ENCODE measurements at regions not wholly inside any gene's neighbourhood (a gene's known extent, or its start where the extent isn't known, plus 50 kb on each side); places are given as distances from the start of the nearest gene placed in this dataset.
"Not testable (repeated sequence)": the region's sequence is repeated elsewhere in the genome, so short reads cannot be mapped to it uniquely, and the experiment has no call there.

GRCh38 chr5:44679214-44679613 lies 129.5 kb upstream of the MRPS30 start:
- H3K27me3 ChIP-seq (ENCODE audit: control insufficient read depth in 3 of 3, insufficient read depth in 3 of 3, low read length in 2 of 3) = no peaks in the 10 kb centered on the region
- H3K4me1 ChIP-seq (ENCODE audit: control insufficient read depth in 5 of 5, insufficient read depth in 5 of 5, low read length in 5 of 5) = no peaks in the 10 kb centered on the region
- no peaks in the 10 kb centered on the region for H3K36me3 ChIP-seq (ENCODE audit: control insufficient read depth in 4 of 4, insufficient read depth in 4 of 4, low read length in 4 of 4)
- no peak overlapping the region for H3K27ac ChIP-seq (ENCODE audit: low read depth in 1 of 2, low read length in 1 of 2)
- no peak overlapping the region for H3K4me3 ChIP-seq
- no peak overlapping the region for H3K9ac ChIP-seq (ENCODE audit: insufficient read depth in 1 of 2, low read length in 2 of 2)
- H3K9me3 ChIP-seq (ENCODE audit: control insufficient read depth in 4 of 4, insufficient read depth in 3 of 4, low read length in 3 of 4) = peaks cover 0 to 3% (median 0%) of the 10 kb centered on the region in 4 donors
- TF ChIP-seq, protein P1, sequence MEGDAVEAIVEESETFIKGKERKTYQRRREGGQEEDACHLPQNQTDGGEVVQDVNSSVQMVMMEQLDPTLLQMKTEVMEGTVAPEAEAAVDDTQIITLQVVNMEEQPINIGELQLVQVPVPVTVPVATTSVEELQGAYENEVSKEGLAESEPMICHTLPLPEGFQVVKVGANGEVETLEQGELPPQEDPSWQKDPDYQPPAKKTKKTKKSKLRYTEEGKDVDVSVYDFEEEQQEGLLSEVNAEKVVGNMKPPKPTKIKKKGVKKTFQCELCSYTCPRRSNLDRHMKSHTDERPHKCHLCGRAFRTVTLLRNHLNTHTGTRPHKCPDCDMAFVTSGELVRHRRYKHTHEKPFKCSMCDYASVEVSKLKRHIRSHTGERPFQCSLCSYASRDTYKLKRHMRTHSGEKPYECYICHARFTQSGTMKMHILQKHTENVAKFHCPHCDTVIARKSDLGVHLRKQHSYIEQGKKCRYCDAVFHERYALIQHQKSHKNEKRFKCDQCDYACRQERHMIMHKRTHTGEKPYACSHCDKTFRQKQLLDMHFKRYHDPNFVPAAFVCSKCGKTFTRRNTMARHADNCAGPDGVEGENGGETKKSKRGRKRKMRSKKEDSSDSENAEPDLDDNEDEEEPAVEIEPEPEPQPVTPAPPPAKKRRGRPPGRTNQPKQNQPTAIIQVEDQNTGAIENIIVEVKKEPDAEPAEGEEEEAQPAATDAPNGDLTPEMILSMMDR (IDR thresholded peaks at IDR 0.05; ENCODE audit: control extremely low read depth, extremely low read depth) = no peak
- no peak for DNase-seq
- ATAC-seq (ENCODE audit: insufficient read depth, low FRiP score) = no peak

GRCh38 chr5:44675296-44675695 lies 133.5 kb upstream of the MRPS30 start:
- no peaks in the 10 kb centered on the region for H3K27me3 ChIP-seq (ENCODE audit: control insufficient read depth in 3 of 3, insufficient read depth in 3 of 3, low read length in 2 of 3)
- H3K4me1 ChIP-seq (ENCODE audit: control insufficient read depth in 5 of 5, insufficient read depth in 5 of 5, low read length in 5 of 5) = no peaks in the 10 kb centered on the region
- no peak overlapping the region for H3K9ac ChIP-seq (ENCODE audit: insufficient read depth in 1 of 2, low read length in 2 of 2)
- TF ChIP-seq, protein P1 (IDR thresholded peaks at IDR 0.05; ENCODE audit: control extremely low read depth, extremely low read depth) = no peak
- ATAC-seq (ENCODE audit: insufficient read depth, low FRiP score) (no peak), DNase-seq (no peak)
- H3K27ac ChIP-seq (ENCODE audit: low read depth in 1 of 2, low read length in 1 of 2) = no peak overlapping the region
- WGBS, 2 donors = 80 to 86% methylated on average over 5 of the region's 5 CpGs
- H3K36me3 ChIP-seq (ENCODE audit: control insufficient read depth in 4 of 4, insufficient read depth in 4 of 4, low read length in 4 of 4) = no peaks in the 10 kb centered on the region
- H3K4me3 ChIP-seq = no peak overlapping the region
- H3K9me3 ChIP-seq (ENCODE audit: control insufficient read depth in 4 of 4, insufficient read depth in 3 of 4, low read length in 3 of 4) = peaks cover 0 to 3% (median 0%) of the 10 kb centered on the region in 4 donors

GRCh38 chr5:44674461-44674860 lies 134.3 kb upstream of the MRPS30 start:
- no peaks in the 10 kb centered on the region for H3K27me3 ChIP-seq (ENCODE audit: control insufficient read depth in 3 of 3, insufficient read depth in 3 of 3, low read length in 2 of 3)
- no peaks in the 10 kb centered on the region for H3K4me1 ChIP-seq (ENCODE audit: control insufficient read depth in 5 of 5, insufficient read depth in 5 of 5, low read length in 5 of 5)
- no peak overlapping the region for H3K9ac ChIP-seq (ENCODE audit: insufficient read depth in 1 of 2, low read length in 2 of 2)
- 93 to 94% methylated on average over 1 of the region's 1 CpG for WGBS, 2 donors
- no peak overlapping the region for H3K4me3 ChIP-seq
- peaks cover 0 to 3% (median 0%) of the 10 kb centered on the region in 4 donors for H3K9me3 ChIP-seq (ENCODE audit: control insufficient read depth in 4 of 4, insufficient read depth in 3 of 4, low read length in 3 of 4)
- ATAC-seq (ENCODE audit: insufficient read depth, low FRiP score) (no peak), DNase-seq (no peak)
- no peaks in the 10 kb centered on the region for H3K36me3 ChIP-seq (ENCODE audit: control insufficient read depth in 4 of 4, insufficient read depth in 4 of 4, low read length in 4 of 4)
- H3K27ac ChIP-seq (ENCODE audit: low read depth in 1 of 2, low read length in 1 of 2) = no peak overlapping the region
- TF ChIP-seq, protein P1 (IDR thresholded peaks at IDR 0.05; ENCODE audit: control extremely low read depth, extremely low read depth) = no peak

DNA sequence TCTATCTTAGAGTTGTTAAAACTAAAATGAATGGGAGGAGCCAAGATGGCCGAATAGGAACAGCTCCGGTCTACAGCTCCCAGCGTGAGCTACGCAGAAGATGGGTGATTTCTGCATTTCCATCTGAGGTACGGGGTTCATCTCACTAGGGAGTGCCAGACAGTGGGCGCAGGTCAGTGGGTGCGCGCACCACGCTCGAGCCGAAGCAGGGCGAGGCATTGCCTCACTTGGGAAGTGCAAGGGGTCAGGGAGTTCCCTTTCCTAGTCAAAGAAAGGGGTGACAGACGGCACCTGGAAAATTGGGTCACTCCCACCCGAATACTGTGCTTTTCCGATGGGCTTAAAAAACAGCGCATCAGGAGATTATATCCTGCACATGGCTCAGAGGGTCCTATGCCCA lies 140.3 kb upstream of the MRPS30 start:
- not testable (repeated sequence) for ATAC-seq (ENCODE audit: insufficient read depth, low FRiP score); DNase-seq; H3K9ac ChIP-seq (ENCODE audit: insufficient read depth in 1 of 2, low read length in 2 of 2); H3K9me3 ChIP-seq (ENCODE audit: control insufficient read depth in 4 of 4, insufficient read depth in 3 of 4, low read length in 3 of 4); H3K4me3 ChIP-seq; H3K27me3 ChIP-seq (ENCODE audit: control insufficient read depth in 3 of 3, insufficient read depth in 3 of 3, low read length in 2 of 3); H3K4me1 ChIP-seq (ENCODE audit: control insufficient read depth in 5 of 5, insufficient read depth in 5 of 5, low read length in 5 of 5); H3K36me3 ChIP-seq (ENCODE audit: control insufficient read depth in 4 of 4, insufficient read depth in 4 of 4, low read length in 4 of 4); H3K27ac ChIP-seq (ENCODE audit: low read depth in 1 of 2, low read length in 1 of 2)
- 88 to 91% methylated on average over 15 to 16 of the region's 16 CpGs for WGBS, 2 donors
